B cell (primary cell): ENCODE measurements at regions not wholly inside any gene's neighbourhood (a gene's known extent, or its start where the extent isn't known, plus 50 kb on each side); places are given as distances from the start of the nearest gene placed in this dataset.

ENCODE experiments used
- CTCF ChIP-seq: fragments of 200-600 bp; IDR thresholded peaks from one replicate; pipeline ENCODE4 v1.8.0; 2022; ENCODE audit warnings: antibody characterized with exemption, mild to moderate bottlenecking
- EZH2 ChIP-seq: IDR thresholded peaks from 2 replicates; pipeline ENCODE4 v1.6.1; 2012; ENCODE audit warnings: borderline replicate concordance, low read depth, mild to moderate bottlenecking, moderate library complexity, low read length; ENCODE audit not compliant: insufficient read depth, poor library complexity, severe bottlenecking

GRCh38 chr13:75136151-75136550 is 345.8 kb downstream of the TBC1D4 start:
- TF ChIP-seq CTCF (no peak), EZH2 (no peak)
